C4-2B (cell line): ENCODE measurements at regions not wholly inside any gene's neighbourhood (a gene's known extent, or its start where the extent isn't known, plus 50 kb on each side); places are given as distances from the start of the nearest gene placed in this dataset.

Experiments used
- H3K27ac ChIP-seq: fragments of 450-650 bp; 2 replicates; pipeline ENCODE4 v1.5.1; 2017
- CTCF ChIP-seq: fragments of 450-650 bp; conservative IDR thresholded peaks from 2 replicates; pipeline ENCODE4 v1.5.1; 2017; ENCODE audit warnings: mild to moderate bottlenecking
- ZFX ChIP-seq: fragments of 450-650 bp; IDR thresholded peaks from 2 replicates; pipeline ENCODE4 v1.6.1; 2017

GRCh38 chr2:239626961-239627592, 226.3 kb upstream of the HDAC4 start:
- H3K27ac ChIP-seq, result no peak overlapping the region
- TF ChIP-seq CTCF (no peak), ZFX (no peak)

- TF ChIP-seq ZFX (no peak), CTCF (no peak)
- no peak overlapping the region for H3K27ac ChIP-seq
These were observed 225.3 kb upstream of the HDAC4 start for GRCh38 chr2:239625971-239626734.

GRCh38 chr2:239625156-239625845, 224.5 kb upstream of the HDAC4 start:
- H3K27ac ChIP-seq, result no peak overlapping the region
- no peak for TF ChIP-seq ZFX
- TF ChIP-seq CTCF, result no peak

GRCh38 chr2:239621611-239622010, 220.8 kb upstream of the HDAC4 start:
- no peak overlapping the region for H3K27ac ChIP-seq
- TF ChIP-seq CTCF (no peak), ZFX (no peak)

GRCh38 chr2:239619369-239619768, 218.5 kb upstream of the HDAC4 start:
- no peak for TF ChIP-seq ZFX
- no peak for TF ChIP-seq CTCF
- H3K27ac ChIP-seq, result no peak overlapping the region

DNA sequence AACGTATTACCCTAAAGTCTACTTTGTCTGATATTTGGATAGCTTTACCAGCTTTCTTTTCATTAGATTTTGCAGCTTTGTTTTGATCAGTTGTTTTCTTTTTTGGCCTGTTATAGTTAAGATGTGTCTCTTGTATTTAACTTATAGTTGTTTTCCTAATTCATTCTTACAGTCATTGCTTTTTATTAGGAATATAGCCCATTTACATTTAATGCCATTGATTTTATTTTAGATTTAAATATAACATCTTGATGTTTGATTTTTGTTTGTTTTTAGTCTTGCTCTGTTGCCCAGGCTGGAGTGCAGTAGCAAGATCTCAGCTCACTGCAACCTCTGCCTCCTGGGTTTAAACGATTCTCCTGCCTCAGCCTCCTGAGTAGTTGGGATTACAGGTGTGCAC, 215.9 kb upstream of the HDAC4 start:
- H3K27ac ChIP-seq, result no peak overlapping the region
- no peak for TF ChIP-seq ZFX
- TF ChIP-seq CTCF, result no peak

DNA sequence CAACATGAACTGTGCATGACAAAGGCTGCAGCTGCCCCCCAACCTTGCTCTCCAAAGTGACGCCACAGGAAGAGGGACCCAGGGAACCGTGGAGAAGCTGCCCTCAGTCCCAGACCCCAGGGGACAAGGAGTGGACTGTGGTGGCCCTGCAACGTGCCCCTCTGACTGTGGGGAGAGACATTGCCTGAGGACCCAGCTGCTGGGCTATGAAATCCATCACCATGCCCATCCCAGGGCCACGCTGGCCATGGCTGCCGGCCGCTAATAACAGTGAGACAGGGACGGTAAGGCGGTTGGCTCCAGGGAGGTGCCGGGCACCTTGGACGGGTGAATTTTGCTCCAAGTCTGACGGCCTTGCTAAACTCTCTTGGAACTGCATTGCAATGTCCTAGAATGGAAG, 211.3 kb upstream of the HDAC4 start:
- no peak overlapping the region for H3K27ac ChIP-seq
- no peak for TF ChIP-seq CTCF
- no peak for TF ChIP-seq ZFX
